ENCODE measurements at regions not wholly inside any gene's neighbourhood (a gene's known extent, or its start where the extent isn't known, plus 50 kb on each side); places are given as distances from the start of the nearest gene placed in this dataset.

GRCh38 chr1:96240438-96240837 lies 481.1 kb upstream of the PTBP2 start (continued):
- no peak for TF ChIP-seq THAP7 (CRISPR knock-in tag; IDR thresholded peaks at IDR 0.05)
- TF ChIP-seq TGIF2 (CRISPR knock-in tag; IDR thresholded peaks at IDR 0.05) = no peak
- TF ChIP-seq NELFE (IDR thresholded peaks at IDR 0.05; ENCODE audit: insufficient read depth, insufficient read length) = no peak
- no peak for TF ChIP-seq ZKSCAN1 (IDR thresholded peaks at IDR 0.05; ENCODE audit: low read depth, low read length)
- no peak for TF ChIP-seq DPF2 (IDR thresholded peaks at IDR 0.05)
- TF ChIP-seq, protein P1, sequence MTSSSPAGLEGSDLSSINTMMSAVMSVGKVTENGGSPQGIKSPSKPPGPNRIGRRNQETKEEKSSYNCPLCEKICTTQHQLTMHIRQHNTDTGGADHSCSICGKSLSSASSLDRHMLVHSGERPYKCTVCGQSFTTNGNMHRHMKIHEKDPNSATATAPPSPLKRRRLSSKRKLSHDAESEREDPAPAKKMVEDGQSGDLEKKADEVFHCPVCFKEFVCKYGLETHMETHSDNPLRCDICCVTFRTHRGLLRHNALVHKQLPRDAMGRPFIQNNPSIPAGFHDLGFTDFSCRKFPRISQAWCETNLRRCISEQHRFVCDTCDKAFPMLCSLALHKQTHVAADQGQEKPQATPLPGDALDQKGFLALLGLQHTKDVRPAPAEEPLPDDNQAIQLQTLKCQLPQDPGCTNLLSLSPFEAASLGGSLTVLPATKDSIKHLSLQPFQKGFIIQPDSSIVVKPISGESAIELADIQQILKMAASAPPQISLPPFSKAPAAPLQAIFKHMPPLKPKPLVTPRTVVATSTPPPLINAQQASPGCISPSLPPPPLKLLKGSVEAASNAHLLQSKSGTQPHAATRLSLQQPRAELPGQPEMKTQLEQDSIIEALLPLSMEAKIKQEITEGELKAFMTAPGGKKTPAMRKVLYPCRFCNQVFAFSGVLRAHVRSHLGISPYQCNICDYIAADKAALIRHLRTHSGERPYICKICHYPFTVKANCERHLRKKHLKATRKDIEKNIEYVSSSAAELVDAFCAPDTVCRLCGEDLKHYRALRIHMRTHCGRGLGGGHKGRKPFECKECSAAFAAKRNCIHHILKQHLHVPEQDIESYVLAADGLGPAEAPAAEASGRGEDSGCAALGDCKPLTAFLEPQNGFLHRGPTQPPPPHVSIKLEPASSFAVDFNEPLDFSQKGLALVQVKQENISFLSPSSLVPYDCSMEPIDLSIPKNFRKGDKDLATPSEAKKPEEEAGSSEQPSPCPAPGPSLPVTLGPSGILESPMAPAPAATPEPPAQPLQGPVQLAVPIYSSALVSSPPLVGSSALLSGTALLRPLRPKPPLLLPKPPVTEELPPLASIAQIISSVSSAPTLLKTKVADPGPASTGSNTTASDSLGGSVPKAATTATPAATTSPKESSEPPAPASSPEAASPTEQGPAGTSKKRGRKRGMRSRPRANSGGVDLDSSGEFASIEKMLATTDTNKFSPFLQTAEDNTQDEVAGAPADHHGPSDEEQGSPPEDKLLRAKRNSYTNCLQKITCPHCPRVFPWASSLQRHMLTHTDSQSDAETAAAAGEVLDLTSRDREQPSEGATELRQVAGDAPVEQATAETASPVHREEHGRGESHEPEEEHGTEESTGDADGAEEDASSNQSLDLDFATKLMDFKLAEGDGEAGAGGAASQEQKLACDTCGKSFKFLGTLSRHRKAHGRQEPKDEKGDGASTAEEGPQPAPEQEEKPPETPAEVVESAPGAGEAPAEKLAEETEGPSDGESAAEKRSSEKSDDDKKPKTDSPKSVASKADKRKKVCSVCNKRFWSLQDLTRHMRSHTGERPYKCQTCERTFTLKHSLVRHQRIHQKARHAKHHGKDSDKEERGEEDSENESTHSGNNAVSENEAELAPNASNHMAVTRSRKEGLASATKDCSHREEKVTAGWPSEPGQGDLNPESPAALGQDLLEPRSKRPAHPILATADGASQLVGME (CRISPR knock-in tag; IDR thresholded peaks at IDR 0.05) = no peak
- TF ChIP-seq, protein P2, sequence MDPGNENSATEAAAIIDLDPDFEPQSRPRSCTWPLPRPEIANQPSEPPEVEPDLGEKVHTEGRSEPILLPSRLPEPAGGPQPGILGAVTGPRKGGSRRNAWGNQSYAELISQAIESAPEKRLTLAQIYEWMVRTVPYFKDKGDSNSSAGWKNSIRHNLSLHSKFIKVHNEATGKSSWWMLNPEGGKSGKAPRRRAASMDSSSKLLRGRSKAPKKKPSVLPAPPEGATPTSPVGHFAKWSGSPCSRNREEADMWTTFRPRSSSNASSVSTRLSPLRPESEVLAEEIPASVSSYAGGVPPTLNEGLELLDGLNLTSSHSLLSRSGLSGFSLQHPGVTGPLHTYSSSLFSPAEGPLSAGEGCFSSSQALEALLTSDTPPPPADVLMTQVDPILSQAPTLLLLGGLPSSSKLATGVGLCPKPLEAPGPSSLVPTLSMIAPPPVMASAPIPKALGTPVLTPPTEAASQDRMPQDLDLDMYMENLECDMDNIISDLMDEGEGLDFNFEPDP (CRISPR knock-in tag; IDR thresholded peaks at IDR 0.05) = no peak
- TF ChIP-seq RBM34 (IDR thresholded peaks at IDR 0.05; ENCODE audit: borderline replicate concordance, insufficient read depth, low read length) = no peak
- no peak for TF ChIP-seq GABPB1 (CRISPR knock-in tag; IDR thresholded peaks at IDR 0.05)
- no peak for TF ChIP-seq SAFB2 (IDR thresholded peaks at IDR 0.05; ENCODE audit: borderline replicate concordance, low read depth, low read length, severe bottlenecking)
- no peak for TF ChIP-seq BMI1 (IDR thresholded peaks at IDR 0.05; ENCODE audit: low read length)
